ENCODE measurements at regions not wholly inside any gene's neighbourhood (a gene's known extent, or its start where the extent isn't known, plus 50 kb on each side); places are given as distances from the start of the nearest gene placed in this dataset.

DNA sequence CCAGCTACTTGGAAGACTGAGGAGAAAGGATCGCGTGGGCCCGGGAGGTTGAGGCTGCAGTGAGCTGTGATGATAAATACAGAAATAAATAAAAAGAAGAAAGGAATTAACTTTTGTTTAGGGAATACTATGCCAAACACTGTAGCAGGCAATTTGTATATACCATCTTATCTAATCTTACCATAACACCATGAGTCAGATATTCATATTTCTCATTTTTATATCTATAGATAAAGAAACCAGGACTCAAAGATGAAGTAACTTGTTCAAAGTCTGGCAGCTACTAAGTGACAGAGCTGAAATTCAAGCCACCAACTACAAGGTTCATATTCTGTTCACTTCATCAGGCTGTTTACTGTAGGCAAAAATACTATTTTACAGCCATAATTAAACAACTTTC lies 119.2 kb upstream of the SLC39A10 start:
- TF ChIP-seq, protein P1, sequence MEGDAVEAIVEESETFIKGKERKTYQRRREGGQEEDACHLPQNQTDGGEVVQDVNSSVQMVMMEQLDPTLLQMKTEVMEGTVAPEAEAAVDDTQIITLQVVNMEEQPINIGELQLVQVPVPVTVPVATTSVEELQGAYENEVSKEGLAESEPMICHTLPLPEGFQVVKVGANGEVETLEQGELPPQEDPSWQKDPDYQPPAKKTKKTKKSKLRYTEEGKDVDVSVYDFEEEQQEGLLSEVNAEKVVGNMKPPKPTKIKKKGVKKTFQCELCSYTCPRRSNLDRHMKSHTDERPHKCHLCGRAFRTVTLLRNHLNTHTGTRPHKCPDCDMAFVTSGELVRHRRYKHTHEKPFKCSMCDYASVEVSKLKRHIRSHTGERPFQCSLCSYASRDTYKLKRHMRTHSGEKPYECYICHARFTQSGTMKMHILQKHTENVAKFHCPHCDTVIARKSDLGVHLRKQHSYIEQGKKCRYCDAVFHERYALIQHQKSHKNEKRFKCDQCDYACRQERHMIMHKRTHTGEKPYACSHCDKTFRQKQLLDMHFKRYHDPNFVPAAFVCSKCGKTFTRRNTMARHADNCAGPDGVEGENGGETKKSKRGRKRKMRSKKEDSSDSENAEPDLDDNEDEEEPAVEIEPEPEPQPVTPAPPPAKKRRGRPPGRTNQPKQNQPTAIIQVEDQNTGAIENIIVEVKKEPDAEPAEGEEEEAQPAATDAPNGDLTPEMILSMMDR (IDR thresholded peaks at IDR 0.05) = no peak
- H3K9me3 ChIP-seq = no peaks in the 10 kb centered on the region
- intact Hi-C loops (cut with DNase I) = no loop called here

DNA sequence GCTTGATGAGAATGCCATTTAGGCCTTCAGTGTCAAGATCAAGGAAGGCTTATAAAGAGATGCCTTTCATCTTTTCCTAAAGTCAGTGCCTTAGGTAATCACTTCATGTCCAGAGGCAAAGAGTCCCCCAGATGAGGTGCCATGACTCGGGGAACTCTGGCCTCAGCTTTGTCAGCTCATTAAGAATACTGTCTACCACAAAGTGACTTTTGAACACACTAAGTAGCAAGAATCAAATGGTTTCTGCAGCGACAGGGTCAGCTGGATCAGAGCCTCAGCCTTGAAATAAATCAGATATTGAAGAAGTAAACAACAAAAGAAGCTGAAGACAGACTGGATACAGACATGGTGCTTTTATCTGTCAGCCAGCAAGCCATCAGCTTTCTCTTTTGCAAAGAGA lies 120.1 kb upstream of the SLC39A10 start:
- DNase-seq = peak in 2 of 4 donors; percentile 38 to 44
- Histone ChIP-seq H3K4me3 (no peak overlapping the region), H3K36me3 (no peaks in the 10 kb centered on the region), H3K4me1 (peaks cover 5 to 50% of the 10 kb centered on the region in 2 donors), H3K27me3 (no peaks in the 10 kb centered on the region), H3K9me3 (no peaks in the 10 kb centered on the region), H3K27ac (no peak overlapping the region)
- intact Hi-C loops (cut with DNase I) = no loop called here
- TF ChIP-seq, protein P1 (IDR thresholded peaks at IDR 0.05) = no peak
- no peak for ATAC-seq

More for the DNA sequence above, 119.2 kb upstream of the SLC39A10 start:
- no peak for ATAC-seq
- Histone ChIP-seq H3K27ac (no peak overlapping the region), H3K4me3 (no peak overlapping the region), H3K4me1 (peaks cover 5 to 45% of the 10 kb centered on the region in 2 donors), H3K27me3 (no peaks in the 10 kb centered on the region), H3K36me3 (no peaks in the 10 kb centered on the region)
- DNase-seq = peak in 3 of 4 donors; percentile 34 to 46 (median 34)

DNA sequence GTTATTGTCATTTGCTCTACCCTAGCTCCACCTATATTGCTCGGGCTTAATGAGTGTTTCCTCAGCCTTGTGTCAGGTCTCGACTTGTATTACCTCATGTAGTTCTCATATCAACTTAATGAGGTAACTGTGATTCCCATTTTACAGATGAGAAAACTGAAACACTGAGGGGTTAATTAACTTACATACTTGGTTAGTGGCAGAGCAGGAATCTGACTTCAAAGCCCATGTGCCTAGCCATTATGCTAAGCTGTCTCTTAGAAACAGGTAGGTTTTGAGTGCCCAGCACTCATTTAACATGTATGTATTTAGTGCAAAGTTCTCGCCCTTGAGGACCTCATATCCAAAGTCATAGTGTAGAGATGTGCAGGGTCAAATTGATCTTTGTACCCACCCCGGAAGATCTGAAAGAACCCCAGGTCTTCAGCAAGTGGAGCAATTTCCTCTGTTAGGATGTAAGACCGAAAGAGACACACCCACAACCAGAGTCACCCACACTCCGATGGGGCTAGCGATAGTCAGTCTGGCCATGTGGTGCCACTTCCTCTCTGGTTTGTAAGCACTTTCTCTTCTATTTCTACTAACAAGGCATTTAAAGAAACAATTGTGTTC lies 121.0 kb upstream of the SLC39A10 start:
- DNase-seq = peak in 2 of 4 donors; percentile 50 to 78
- no peaks in the 10 kb centered on the region for H3K36me3 ChIP-seq
- H3K4me1 ChIP-seq = peaks cover 5 to 56% of the 10 kb centered on the region in 2 donors
- peak; percentile 57 for ATAC-seq
- TF ChIP-seq, protein P1 (IDR thresholded peaks at IDR 0.05) = no peak
- no peaks in the 10 kb centered on the region for H3K27me3 ChIP-seq
- intact Hi-C loops (cut with DNase I) = no loop called here
- H3K4me3 ChIP-seq = no peak overlapping the region
- H3K27ac ChIP-seq = peak overlapping the region in 1 of 2 donors; percentile 39
- H3K9me3 ChIP-seq = no peaks in the 10 kb centered on the region

- intact Hi-C loops (cut with DNase I) = no loop called here
Observed at GRCh38 chr2:195534971-195535370, 122.1 kb upstream of the SLC39A10 start.

More at GRCh38 chr2:195534971-195535370, 122.1 kb upstream of the SLC39A10 start:
- no peak for DNase-seq
- ATAC-seq = no peak
- H3K27me3 ChIP-seq = no peaks in the 10 kb centered on the region
- H3K27ac ChIP-seq = peak overlapping the region; percentile 61 to 79
- TF ChIP-seq, protein P1 (IDR thresholded peaks at IDR 0.05) = no peak
- H3K4me1 ChIP-seq = peaks cover 5 to 56% of the 10 kb centered on the region in 2 donors
- H3K4me3 ChIP-seq = no peak overlapping the region
- H3K36me3 ChIP-seq = no peaks in the 10 kb centered on the region
- H3K9me3 ChIP-seq = no peaks in the 10 kb centered on the region

All from left lung (tissue), 4 donors.